AG10803 (cell line): ENCODE measurements at regions not wholly inside any gene's neighbourhood (a gene's known extent, or its start where the extent isn't known, plus 50 kb on each side); places are given as distances from the start of the nearest gene placed in this dataset.
"Not testable (repeated sequence)": the region's sequence is repeated elsewhere in the genome, so short reads cannot be mapped to it uniquely, and the experiment has no call there.

Experiments used
- DNase-seq: peaks from one replicate; pipeline ENCODE4 v3.0.0; 2010; ENCODE audit warnings: low read depth
- H3K4me3 ChIP-seq: 2 replicates; pipeline ENCODE4 v1.5.1; 2011; ENCODE audit warnings: mild to moderate bottlenecking, low read length, control low read depth
- TF ChIP-seq, protein P1 (sequence below): conservative IDR thresholded peaks from 2 replicates; pipeline ENCODE4 v1.5.1; 2011; ENCODE audit warnings: mild to moderate bottlenecking, low read length, control low read depth, inconsistent platforms

DNA sequence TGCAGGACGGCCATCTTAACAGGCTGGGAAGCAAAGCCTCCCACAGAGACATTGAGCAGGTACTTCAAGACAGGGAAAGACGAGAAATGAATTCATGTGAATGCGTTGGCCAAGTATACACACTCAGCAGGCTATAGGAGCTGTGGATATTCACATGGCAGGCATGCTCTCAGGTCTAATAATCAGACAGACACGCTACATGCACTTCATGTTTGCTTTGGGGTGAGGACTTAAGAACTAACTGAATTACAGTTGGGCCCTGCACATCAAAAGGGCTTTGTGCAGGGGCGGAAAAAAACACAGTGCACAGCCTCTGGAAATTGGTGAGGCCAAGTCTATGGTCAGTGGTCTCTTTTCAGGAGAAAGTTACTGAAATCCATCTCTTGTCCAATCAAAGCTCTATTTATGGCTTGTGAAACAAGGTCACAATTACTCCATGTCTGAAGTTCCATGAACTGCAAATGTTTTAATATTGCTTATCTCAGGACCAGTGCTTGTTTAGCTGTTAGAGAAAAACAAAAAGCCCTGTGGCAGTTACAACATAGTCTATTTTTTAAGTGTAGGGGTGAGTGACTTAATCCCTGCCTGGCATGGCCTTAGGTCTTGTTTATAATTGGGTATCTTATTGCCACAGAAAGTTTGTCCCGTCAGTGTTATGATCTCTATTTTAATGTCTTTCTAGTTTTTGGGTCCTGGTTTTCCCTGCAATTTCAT is 100.6 kb upstream of the GOLGA6L6 start:
- no peak overlapping the region for H3K4me3 ChIP-seq
- no peak for DNase-seq
- TF ChIP-seq, protein P1, sequence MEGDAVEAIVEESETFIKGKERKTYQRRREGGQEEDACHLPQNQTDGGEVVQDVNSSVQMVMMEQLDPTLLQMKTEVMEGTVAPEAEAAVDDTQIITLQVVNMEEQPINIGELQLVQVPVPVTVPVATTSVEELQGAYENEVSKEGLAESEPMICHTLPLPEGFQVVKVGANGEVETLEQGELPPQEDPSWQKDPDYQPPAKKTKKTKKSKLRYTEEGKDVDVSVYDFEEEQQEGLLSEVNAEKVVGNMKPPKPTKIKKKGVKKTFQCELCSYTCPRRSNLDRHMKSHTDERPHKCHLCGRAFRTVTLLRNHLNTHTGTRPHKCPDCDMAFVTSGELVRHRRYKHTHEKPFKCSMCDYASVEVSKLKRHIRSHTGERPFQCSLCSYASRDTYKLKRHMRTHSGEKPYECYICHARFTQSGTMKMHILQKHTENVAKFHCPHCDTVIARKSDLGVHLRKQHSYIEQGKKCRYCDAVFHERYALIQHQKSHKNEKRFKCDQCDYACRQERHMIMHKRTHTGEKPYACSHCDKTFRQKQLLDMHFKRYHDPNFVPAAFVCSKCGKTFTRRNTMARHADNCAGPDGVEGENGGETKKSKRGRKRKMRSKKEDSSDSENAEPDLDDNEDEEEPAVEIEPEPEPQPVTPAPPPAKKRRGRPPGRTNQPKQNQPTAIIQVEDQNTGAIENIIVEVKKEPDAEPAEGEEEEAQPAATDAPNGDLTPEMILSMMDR = no peak

DNA sequence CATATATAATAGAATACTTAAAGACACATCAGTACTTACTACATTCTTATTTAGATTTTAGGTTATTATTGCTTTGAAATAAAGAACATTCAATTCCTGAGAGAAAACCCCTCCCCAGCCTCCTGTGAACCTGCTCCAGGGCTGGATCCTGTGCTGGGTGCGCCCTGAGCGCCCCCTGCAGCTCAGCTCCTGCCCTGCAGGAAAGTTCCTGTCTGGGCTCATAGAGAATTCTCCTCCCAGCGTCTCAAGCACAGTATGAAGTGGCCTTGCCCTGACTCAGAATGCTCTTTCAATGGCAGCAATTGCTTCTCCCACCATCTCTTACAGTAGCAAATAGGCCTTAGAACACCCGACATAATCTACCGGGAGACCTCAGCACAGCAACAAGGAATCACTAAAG is 98.8 kb upstream of the GOLGA6L6 start:
- not testable (repeated sequence) for H3K4me3 ChIP-seq, DNase-seq

DNA sequence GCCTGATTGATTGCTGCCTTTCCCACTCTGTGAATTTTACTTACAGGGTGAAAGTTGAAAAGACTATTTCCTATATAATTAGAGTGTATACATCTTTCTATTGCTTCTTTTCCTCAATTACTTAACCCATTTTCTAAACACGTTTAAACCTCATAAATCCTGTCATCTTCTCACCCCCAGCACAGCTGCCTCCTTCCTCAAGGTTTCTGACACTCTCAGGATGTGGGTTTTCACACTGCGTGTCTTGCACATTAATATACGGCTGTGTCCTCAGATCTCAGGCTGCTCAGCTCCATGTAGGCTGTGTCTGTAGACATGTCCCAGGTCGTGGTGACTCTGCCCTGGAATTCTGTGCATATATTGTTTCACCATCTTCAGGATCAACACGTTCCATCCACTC is 97.6 kb upstream of the GOLGA6L6 start:
- not testable (repeated sequence) for DNase-seq, H3K4me3 ChIP-seq

DNA sequence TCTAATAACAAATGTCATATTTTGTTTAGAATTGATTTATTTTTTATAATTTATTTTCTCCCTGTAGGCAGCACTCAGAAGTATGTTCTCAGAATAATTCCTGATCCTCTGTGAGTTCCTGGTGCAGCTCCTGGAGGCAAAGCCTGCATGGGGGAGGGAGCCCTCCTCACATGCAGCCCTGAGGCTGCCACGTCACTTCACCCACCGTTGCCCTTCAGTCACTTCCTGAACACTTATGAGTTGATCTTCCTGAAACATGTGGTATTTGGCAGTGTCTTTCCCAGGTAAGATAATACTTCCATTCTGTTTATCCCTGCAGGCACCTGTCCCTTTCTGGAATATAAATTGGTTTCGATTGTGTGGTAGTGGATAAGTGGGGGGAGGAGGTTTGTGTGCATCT is 95.9 kb upstream of the GOLGA6L6 start:
- not testable (repeated sequence) for H3K4me3 ChIP-seq, DNase-seq

DNA sequence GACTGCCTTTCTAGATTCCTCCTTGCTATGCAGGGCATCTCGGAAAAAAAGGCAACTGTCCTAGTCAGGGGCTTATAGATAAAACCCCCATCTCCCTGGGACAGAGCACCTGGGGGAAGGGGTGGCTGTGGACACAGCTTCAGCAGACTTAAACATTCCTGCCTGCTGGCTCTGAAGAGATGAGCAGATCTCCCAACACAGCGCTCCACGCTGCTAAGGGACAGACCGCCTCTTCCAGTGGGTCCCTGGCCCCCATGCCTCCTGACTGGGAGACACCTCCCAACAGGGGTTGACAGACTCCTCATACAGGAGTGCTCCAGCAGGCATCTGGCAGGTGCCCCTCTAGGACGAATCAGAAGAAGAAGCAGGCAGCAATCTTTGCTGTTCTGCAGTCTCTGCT is 87.9 kb upstream of the GOLGA6L6 start:
- H3K4me3 ChIP-seq, DNase-seq: not testable (repeated sequence)

DNA sequence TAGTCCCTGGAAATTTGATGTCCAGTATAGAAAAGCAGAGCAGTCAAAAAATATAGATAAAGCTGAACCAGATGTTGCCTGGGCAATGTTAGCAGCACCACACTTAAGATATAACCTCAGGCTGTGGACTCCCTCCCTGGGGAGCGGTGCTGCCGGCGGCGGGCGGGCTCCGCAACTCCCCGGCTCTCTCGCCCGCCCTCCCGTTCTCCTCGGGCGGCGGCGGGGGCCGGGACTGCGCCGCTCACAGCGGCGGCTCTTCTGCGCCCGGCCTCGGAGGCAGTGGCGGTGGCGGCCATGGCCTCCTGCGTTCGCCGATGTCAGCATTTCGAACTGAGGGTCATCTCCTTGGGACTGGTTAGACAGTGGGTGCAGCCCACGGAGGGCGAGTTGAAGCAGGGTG is 86.9 kb upstream of the GOLGA6L6 start:
- H3K4me3 ChIP-seq, DNase-seq: not testable (repeated sequence)

DNA sequence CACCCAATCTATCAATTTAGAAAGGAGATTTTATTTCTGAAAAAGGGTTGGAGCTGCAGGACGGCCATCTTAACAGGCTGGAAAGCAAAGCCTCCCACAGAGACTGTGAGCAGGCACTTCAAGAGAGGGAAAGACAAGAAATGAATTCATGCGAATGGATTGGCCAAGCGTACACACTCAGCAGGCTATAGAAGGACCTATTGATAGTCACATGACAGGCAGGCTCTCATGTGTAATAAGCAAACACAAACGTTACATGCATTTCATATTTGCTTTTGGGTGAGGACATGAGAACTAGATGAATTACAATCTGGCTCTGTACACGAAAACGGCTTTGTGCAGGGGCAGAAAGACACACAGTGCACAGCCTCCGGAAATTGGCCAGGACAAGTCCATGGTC is 83.9 kb upstream of the GOLGA6L6 start:
- not testable (repeated sequence) for DNase-seq, H3K4me3 ChIP-seq

DNA sequence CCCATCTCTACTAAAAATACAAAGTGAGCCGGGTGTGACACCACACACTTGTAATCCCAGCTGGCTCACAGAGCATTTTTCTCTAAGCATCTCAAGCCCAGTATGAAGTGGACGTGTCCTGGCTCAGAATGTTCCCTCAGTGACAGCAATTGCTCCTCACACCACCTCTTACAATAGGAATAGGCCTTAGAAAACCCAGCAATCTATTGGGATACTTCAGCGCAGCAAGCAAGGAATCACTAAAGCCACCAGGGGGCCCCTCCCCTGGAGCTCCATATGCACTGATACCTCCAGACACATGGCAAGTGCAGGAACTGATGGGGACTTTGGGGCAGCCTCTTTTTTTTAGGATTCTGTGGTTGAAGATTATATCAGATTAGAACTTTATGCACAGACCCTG is 82.5 kb upstream of the GOLGA6L6 start:
- DNase-seq, H3K4me3 ChIP-seq: not testable (repeated sequence)

DNA sequence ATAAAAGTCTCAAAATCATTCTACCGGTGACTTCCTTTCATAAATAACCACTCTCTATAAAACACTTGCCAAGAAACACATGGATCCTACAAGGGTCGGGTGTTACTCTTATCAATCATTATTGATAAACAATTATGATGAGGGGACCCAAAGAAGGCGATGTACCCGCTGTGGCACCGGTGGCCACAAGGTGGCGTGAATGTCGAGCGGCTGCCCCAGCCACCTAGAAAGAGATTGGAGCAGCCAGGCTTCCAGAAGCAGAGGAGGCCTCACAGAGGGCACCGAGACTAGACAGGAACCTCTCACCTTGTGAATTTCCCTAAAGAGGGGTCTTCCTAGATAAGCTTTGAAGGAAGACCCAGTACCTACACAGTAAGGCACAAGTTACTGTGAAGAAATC is 80.5 kb upstream of the GOLGA6L6 start:
- H3K4me3 ChIP-seq, DNase-seq: not testable (repeated sequence)

DNA sequence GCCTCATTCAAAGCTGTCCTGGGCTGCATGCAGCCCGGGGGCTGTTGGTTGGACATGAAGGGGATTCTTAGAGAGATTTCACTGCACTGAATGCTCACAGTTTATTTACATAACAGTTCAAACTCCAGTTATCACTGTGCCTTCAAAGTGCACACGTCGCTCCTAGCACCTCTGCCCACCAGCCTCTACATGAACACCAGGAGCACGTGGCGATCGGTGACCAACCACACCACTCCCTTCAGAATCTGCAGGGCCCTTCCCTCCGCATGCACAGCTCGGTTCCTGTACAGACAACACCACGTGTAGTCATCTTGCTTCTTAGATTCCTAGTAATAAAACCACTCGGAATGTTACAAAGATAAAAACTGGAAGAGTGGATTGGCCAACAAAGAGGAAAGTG is 72.9 kb upstream of the GOLGA6L6 start:
- not testable (repeated sequence) for H3K4me3 ChIP-seq, DNase-seq

DNA sequence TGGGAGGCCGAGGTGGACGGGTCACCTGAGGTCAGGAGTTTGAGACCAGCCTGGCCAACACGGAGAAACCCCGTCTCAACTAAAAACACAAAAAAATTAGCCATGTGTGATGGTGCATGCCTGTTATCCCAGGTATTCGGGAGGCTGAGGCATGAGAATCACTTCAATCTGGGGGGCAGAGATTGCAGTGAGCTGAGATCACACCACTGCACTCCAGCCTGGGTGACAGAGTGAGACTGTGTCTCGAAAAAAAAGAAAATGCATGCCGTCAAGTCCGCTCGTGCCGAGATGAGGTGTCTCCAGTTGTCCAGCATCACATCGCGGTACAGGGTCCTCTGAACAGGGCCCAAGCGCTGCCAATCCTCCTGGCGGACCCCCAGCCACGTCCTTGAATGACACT is 71.2 kb upstream of the GOLGA6L6 start:
- DNase-seq, H3K4me3 ChIP-seq: not testable (repeated sequence)

DNA sequence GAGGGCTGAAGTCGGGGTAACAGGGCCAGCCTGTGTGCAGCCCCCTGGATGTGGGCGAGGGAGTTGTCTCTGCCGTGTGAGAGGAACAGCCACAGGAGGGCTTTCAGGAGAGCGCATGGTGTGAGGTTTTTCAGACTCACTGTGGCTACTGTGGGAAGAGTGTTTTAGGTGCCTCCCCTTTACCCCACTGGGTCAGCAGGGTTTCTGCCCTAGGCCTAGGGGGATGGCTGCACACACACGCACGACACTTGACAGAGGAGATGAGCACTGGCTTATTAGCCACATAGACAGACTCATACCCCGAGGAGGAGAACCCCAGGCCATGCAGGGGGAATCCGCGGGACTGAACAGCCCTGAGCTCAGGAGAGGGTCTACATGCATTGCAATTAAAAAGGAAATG is 70.8 kb upstream of the GOLGA6L6 start:
- not testable (repeated sequence) for DNase-seq, H3K4me3 ChIP-seq

DNA sequence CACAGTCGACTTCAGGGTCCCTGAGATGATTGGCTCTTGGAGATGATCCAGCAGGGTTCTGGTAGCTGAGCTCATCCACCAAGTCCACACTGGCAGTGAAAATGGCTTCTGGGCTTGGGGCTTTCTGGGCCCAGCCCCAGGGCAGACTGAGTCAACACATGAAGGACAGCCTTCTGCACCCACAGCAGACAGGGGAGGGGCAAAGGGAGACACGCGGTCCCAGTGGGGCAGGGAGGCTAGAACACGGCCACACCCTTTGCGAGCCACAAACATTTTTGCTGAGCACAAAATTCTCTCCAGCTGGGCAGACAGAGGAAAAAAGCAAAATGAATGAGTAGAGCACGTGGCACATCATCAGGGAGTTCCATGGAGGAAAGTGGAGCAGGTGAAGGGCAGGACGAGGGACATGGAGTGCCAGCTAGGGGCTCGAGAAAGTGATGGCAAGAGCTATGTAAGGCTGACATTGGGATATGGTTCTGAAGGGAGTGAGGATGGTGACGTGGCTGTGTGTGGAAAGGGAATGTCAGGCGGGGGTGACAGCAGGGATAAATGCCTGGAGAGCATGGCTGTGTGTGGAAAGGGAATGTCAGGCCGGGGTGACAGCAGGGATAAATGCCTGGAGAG is 70.2 kb upstream of the GOLGA6L6 start:
- H3K4me3 ChIP-seq, DNase-seq: not testable (repeated sequence)

DNA sequence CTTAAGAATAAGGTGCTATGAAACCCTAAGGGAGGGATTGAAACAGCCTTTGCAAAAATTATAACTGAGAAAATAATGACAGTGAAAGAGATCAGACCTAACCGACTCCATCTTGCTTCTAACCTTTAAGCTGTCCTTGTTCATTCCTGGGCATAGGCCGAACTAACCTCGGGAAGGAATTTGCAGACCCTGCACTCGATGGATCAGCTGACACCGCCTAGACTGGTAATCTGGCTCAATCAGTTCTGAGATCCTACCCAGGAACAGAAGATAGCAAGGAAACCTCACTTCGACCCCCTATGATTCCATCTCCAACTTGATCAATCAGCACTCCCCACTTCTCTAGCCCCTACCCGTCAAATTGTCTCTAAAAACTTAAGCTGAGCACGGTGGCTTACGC is 66.6 kb upstream of the GOLGA6L6 start:
- H3K4me3 ChIP-seq, DNase-seq: not testable (repeated sequence)

DNA sequence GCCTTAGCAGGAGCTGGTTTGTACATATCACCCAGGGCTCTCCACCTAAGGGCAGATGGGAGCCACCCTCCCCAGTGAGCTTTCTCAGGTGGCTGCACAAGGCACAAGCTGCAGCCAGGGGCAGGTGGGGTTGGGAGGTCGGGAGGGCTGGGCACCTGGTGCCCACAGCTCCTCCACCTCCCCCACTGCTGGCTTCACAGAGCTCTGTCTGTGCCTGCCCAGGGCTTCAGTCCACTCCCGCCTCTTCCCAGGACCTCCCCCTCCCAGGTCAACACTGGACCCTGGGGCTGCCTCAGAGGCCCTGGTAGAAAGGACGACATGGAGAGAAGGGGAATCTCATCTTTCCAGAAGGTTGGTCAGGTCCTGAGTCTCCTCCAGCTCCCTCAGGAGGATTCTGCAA is 55.6 kb upstream of the GOLGA6L6 start:
- not testable (repeated sequence) for H3K4me3 ChIP-seq, DNase-seq

DNA sequence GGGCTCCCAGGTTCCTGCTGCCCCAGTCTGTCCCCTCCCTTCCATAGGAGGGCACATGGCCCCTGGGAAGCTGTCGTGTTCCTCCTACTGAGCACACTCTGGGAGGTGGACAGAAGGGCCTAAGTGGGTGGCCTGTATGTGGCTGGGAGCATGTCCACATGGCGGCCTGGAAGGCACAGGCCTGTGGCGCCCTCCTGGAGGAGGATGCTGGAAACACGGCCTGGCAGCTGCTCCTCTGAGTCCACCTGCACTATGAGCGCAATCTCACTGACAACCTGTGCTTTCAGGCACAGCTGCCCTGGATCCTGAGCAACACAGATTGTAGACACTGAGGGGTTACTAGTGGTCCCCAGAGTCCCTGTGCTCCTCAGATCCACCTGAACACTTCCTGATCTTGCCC is 52.6 kb upstream of the GOLGA6L6 start:
- DNase-seq, H3K4me3 ChIP-seq: not testable (repeated sequence)

DNA sequence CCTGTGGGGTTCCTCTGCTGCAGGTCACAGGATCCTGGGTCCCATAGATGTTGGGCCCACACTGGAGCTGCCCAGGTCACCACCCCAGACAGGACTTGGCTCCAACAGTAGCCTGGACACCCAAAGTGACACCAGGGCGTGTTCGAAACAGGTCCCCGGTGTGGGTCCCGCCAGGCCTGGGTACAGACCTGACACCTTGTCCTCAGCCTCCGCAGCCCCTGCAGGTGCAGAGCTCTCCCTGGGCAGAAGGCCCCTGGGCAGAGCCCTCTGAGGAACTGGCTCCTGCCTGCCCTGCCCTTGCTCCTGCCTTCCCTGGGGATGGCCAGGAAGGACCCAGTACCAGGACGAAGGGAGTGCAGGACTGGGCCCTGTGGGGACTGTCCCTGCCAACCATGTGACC is 50.3 kb upstream of the GOLGA6L6 start:
- H3K4me3 ChIP-seq, DNase-seq: not testable (repeated sequence)
